ENCODE measurements at regions not wholly inside any gene's neighbourhood (a gene's known extent, or its start where the extent isn't known, plus 50 kb on each side); places are given as distances from the start of the nearest gene placed in this dataset.
A peak's percentile ranks its signal among the peaks of the same experiment; 100 is the strongest.
"Not testable (repeated sequence)": the region's sequence is repeated elsewhere in the genome, so short reads cannot be mapped to it uniquely, and the experiment has no call there.

GRCh38 chr3:106276151-106276550, 407.3 kb upstream of the CBLB start:
- DNase-seq: no peak

- DNase-seq: no peak
These were observed 408.2 kb upstream of the CBLB start for GRCh38 chr3:106276755-106277612.

- no peak for DNase-seq
These were observed 408.9 kb upstream of the CBLB start for GRCh38 chr3:106277731-106278130.

GRCh38 chr3:106281221-106281620, 412.4 kb upstream of the CBLB start:
- no peak for DNase-seq

GRCh38 chr3:106282943-106283342, 414.1 kb upstream of the CBLB start:
- no peak for DNase-seq

GRCh38 chr3:106288781-106289180, 420.0 kb upstream of the CBLB start:
- no peak for DNase-seq

GRCh38 chr3:106290304-106290997, 421.6 kb upstream of the CBLB start:
- no peak for DNase-seq

DNA sequence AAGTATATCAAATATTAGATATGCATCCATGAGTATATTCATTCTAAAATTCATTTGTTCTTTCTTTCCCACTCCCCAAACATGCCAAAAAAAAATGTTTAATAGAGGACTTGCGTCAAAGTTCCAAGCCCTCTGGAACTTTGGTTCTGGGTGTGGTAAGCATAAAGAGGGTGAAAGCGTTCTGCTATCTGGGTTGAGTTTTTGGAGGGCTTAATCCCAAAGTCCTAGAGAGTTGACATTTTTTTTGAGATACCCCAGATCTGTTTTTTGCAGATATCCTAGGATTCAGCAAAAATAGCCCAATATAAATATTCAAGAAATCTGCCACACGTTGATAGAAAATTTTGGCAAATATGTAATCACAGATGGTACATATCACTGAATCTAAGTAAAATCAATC, 424.3 kb upstream of the CBLB start:
- DNase-seq: no peak

GRCh38 chr3:106294121-106294520, 425.3 kb upstream of the CBLB start:
- no peak for DNase-seq

- DNase-seq: peak; percentile 1 to 5
These were observed 427.2 kb upstream of the CBLB start for GRCh38 chr3:106296062-106296461.

GRCh38 chr3:106299300-106300098, 430.7 kb upstream of the CBLB start:
- no peak for DNase-seq

DNA sequence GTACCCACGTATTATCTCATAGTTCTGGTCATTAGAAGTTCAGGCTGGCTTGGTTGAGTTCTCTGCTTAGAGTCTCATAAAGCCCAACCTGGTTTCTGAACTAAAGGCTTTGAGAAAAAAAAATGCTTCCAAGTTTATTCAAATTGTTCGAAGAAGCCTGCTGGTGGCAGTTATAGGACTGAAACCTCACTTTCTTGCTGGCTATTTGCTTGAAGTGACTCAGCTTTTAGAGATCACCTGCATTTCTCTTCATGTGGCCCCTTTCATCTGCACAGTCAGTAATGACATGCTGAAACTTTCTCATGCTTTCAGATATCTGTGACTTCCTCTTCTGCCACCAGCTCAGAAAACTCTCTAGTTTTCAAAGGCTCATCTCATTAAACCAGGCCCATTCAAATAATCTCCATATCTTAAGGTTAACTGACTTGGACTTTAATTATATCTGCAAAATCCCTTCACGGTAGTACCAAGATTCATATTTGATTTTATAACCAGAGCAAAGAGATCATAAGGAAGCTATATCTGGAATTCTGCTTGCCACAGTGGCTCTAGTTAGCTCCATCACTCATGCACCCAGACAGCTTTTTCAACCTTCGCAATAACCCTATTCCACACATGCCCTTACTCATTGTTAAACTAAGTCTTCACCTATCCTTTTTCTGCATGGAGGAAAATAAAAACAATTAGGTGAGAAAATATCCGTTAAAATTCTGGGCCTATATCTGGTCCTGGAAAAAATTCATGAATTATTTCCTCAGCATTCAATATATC, 433.8 kb upstream of the CBLB start:
- no peak for DNase-seq

DNA sequence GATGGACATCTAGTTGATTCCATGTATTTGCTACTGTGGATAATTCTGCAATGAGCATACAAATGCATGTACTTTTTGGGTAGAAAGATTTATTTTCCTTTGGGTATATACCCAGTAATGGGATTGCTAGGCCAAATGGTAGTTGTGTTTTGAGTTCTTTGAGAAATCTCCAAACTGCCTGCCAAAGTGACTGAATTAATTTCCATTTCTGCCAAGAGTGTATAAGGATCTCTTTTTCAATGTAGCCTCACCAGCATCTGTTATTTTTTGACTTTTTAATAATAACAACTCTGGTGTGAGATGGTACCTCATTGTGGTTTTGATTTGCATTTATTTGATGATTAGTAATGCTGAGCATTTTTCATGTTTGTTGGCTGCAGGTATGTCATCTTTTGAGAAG, 435.0 kb upstream of the CBLB start:
- no peak for DNase-seq

GRCh38 chr3:106305127-106305526, 436.3 kb upstream of the CBLB start:
- DNase-seq: no peak

- DNase-seq: no peak
These were observed 437.1 kb upstream of the CBLB start for GRCh38 chr3:106305882-106306435.

- no peak for DNase-seq
These were observed 440.5 kb upstream of the CBLB start for GRCh38 chr3:106309274-106309673.

GRCh38 chr3:106309798-106310197, 441.0 kb upstream of the CBLB start:
- not testable (repeated sequence) for DNase-seq

DNA sequence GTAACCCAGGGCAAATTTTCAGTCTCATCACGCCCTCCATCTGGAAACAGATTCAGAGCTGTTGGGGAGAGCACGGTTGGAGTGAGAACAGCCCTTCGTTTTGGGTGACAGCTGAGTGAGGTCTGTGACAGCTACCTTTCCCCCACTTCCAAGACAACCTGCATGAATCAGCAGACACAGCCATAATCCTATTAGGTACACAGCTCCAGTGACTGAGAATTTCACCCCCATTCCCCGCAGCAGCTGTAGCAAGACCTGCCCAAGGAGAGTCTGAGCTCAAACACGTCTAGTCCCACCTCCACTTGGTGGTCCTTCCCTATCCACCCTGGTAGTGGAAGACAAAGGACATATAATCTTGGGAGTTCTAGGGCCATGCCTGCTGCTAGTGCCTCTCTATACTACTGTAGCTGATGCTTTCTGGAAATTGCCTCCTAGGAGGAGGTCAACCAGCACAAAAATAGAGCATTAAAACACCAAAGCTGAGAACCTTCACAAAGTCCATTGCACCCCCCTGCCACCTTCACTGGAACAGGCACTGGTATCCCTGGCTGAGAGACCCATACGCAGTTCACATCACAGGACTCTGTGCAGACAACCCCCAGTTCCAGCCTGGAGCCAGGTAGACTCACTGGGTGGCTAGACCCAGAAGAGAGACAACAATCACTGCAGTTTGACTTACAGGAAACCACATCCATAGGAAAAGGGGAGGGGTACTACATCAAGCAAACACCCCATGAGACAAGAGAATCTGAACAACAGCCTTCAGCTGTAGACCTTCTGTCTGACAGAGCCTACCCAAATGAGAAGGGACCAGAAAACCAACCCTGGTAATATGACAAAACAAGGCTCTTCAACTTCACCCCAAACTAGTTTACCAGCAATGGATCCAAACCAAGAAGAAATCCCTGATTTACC, 448.6 kb upstream of the CBLB start:
- DNase-seq: no peak

DNA sequence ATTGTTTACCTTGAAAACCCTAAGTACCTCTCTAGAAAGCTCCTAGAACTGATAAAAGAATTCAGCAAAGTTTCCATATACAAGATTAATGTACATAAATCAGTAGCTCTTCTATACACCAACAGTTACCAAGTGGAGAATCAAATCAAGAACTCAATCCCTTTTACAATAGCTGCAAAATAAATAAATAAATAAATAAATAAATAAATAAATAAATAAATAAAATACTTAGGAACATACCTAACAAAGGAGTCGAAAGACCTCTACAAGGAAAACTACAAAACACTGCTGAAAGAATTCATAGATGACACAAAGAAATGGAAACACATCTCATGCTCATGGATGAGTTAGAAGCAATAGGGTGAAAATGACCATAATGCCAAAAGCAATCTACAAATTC, 452.6 kb upstream of the CBLB start:
- DNase-seq: not testable (repeated sequence)

DNA sequence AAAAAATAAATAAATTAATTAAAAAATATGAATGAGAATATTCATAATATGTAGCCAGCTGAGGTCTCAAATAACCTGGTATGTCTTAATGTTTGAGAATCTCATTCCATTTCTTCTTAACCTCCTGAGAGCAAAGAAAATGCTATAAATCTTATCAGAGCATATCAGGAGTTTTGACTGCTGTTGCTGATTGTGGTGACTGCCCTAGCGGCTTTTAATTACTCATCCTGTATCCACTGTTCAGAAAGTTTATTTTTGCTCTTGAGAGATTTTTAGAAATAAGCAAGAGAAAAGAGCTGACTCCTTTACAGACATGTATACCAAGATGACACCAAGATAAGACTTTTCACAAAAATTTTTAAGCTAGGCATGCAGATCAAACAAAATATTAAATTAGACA, 454.8 kb upstream of the CBLB start:
- DNase-seq: no peak

All from NCI-H187 (cell line).